Keratinocyte (primary cell): ENCODE measurements at regions not wholly inside any gene's neighbourhood (a gene's known extent, or its start where the extent isn't known, plus 50 kb on each side); places are given as distances from the start of the nearest gene placed in this dataset.

Source experiments
- DNase-seq: peaks from one replicate; pipeline ENCODE4 v3.0.0-alpha.2; 2011; ENCODE audit warnings: low read depth, missing footprints, low spot score
- FAIRE-seq: peaks from 2 replicates; lab custom pipeline; 2011; peaks lifted over from hg19 to GRCh38; lab: Jason Lieb, UNC
- H2AFZ ChIP-seq: 2 replicates; pipeline ENCODE4 v1.6.0; 2012; ENCODE audit warnings: low read length, control low read depth, inconsistent platforms; ENCODE audit not compliant: control insufficient read depth
- H3K27ac ChIP-seq: 2 replicates; pipeline ENCODE4 v1.5.1; 2011; ENCODE audit warnings: low read length; ENCODE audit not compliant: control insufficient read depth, insufficient read depth
- H3K27me3 ChIP-seq: 3 replicates; pipeline ENCODE4 v1.6.0; 2011; ENCODE audit warnings: low read length; ENCODE audit not compliant: control insufficient read depth, insufficient read depth; ENCODE audit errors: extremely low read depth
- H3K36me3 ChIP-seq, 2 experiments: 2 replicates in 1 of 2; 3 replicates in 1 of 2; pipeline ENCODE4 v1.5.1; 2011; ENCODE audit warnings: low read length in 2 of 2, mild to moderate bottlenecking in 1 of 2; ENCODE audit not compliant: control insufficient read depth in 2 of 2, insufficient read depth in 2 of 2; ENCODE audit errors: extremely low read depth in 1 of 2
- H3K4me1 ChIP-seq: 3 replicates; pipeline ENCODE4 v1.5.1; 2011; ENCODE audit warnings: low read length; ENCODE audit not compliant: control insufficient read depth, insufficient read depth; ENCODE audit errors: extremely low read depth
- H3K4me2 ChIP-seq: 3 replicates; pipeline ENCODE4 v1.6.0; 2011; ENCODE audit warnings: low read depth, low read length; ENCODE audit not compliant: control insufficient read depth, insufficient read depth; ENCODE audit errors: extremely low read depth
- H3K4me3 ChIP-seq, 3 experiments: fragments of 200-600 bp in 1 of 3; sonication (generic) in 1 of 3; 2 replicates in 2 of 3; 3 replicates in 1 of 3; pipeline ENCODE4 v1.5.1; 2011 to 2016; ENCODE audit warnings: low read length in 3 of 3, mild to moderate bottlenecking in 3 of 3, control low read depth in 2 of 3, inconsistent platforms in 1 of 3, low read depth in 1 of 3, mixed read lengths in 1 of 3, mixed run types in 1 of 3, moderate library complexity in 1 of 3; ENCODE audit not compliant: control insufficient read depth in 2 of 3, insufficient read depth in 2 of 3; ENCODE audit errors: extremely low read depth in 1 of 3
- H3K79me2 ChIP-seq: 2 replicates; pipeline ENCODE4 v1.6.0; 2012; ENCODE audit warnings: low read length; ENCODE audit not compliant: control insufficient read depth, insufficient read depth
- H3K9ac ChIP-seq: 3 replicates; pipeline ENCODE4 v1.6.0; 2011; ENCODE audit warnings: low read length; ENCODE audit not compliant: control insufficient read depth, insufficient read depth; ENCODE audit errors: extremely low read depth
- H3K9me1 ChIP-seq: 3 replicates; pipeline ENCODE4 v1.6.0; 2011; ENCODE audit warnings: low read length; ENCODE audit not compliant: control insufficient read depth, insufficient read depth; ENCODE audit errors: extremely low read depth
- H3K9me3 ChIP-seq: 2 replicates; pipeline ENCODE4 v1.5.1; 2012; ENCODE audit warnings: low read depth, low read length; ENCODE audit not compliant: control insufficient read depth
- H4K20me1 ChIP-seq: 3 replicates; pipeline ENCODE4 v1.6.0; 2011; ENCODE audit warnings: low read length; ENCODE audit not compliant: control insufficient read depth, insufficient read depth; ENCODE audit errors: extremely low read depth
- CTCF ChIP-seq, 3 experiments: IDR thresholded peaks in 1 of 3; conservative IDR thresholded peaks in 1 of 3; optimal IDR thresholded peaks in 1 of 3; 2 replicates in 2 of 3; 3 replicates in 1 of 3; pipeline versions ENCODE3 to v1.5.1; 2011; ENCODE audit warnings: low read length in 3 of 3, mild to moderate bottlenecking in 3 of 3, moderate library complexity in 2 of 3, control low read depth in 1 of 3, inconsistent platforms in 1 of 3; ENCODE audit not compliant: insufficient read depth in 2 of 3; ENCODE audit errors: extremely low read depth in 1 of 3
- EZH2 ChIP-seq: IDR thresholded peaks from one replicate; pipeline ENCODE4 v1.6.1; 2012; ENCODE audit warnings: inconsistent platforms, mild to moderate bottlenecking, low read length, moderate library complexity
- dilution Hi-C: fragments of 300-500 bp; cut with MboI; formaldehyde crosslinking; loops from one replicate; pipeline ENCODE4 v1.7.0; 2020; ENCODE audit warnings: low sequenced_read_pairs; ENCODE audit not compliant: extremely low pct_ligation_motif_present

GRCh38 chr10:22853906-22854447 is 73.9 kb upstream of the ARMC3 start:
- no peak overlapping the region for H3K27ac ChIP-seq
- TF ChIP-seq EZH2, result no peak
- no peak for TF ChIP-seq CTCF (optimal IDR thresholded peaks at IDR 0.05 in 1 of 3, IDR thresholded peaks at IDR 0.05 in 1 of 3, conservative IDR thresholded peaks at IDR 0.05 in 1 of 3; ENCODE audit: extremely low read depth in 1 of 3, insufficient read depth in 2 of 3, low read length in 3 of 3)

GRCh38 chr10:22852712-22853353 is 75.0 kb upstream of the ARMC3 start:
- no peak overlapping the region for H3K9ac ChIP-seq
- no peaks in the 10 kb centered on the region for H3K9me3 ChIP-seq
- H2AFZ ChIP-seq, result no peak overlapping the region
- dilution Hi-C loops, result no loop called here
- H3K27ac ChIP-seq, result no peak overlapping the region
- no peaks in the 10 kb centered on the region for H3K9me1 ChIP-seq
- DNase-seq, result no peak
- TF ChIP-seq CTCF (optimal IDR thresholded peaks at IDR 0.05 in 1 of 3, IDR thresholded peaks at IDR 0.05 in 1 of 3, conservative IDR thresholded peaks at IDR 0.05 in 1 of 3; ENCODE audit: extremely low read depth in 1 of 3, insufficient read depth in 2 of 3, low read length in 3 of 3) (no peak), EZH2 (no peak)
- H3K4me1 ChIP-seq, result no peaks in the 10 kb centered on the region
- no peaks in the 10 kb centered on the region for H4K20me1 ChIP-seq
- H3K79me2 ChIP-seq, result no peaks in the 10 kb centered on the region
- H3K36me3 ChIP-seq, result no peaks in the 10 kb centered on the region
- FAIRE-seq, result no peak
- no peak overlapping the region for H3K4me3 ChIP-seq
- H3K4me2 ChIP-seq, result no peak overlapping the region
- H3K27me3 ChIP-seq, result no peaks in the 10 kb centered on the region

More at GRCh38 chr10:22853906-22854447, 73.9 kb upstream of the ARMC3 start:
- Histone ChIP-seq H4K20me1 (no peaks in the 10 kb centered on the region), H3K9me1 (no peaks in the 10 kb centered on the region), H3K36me3 (no peaks in the 10 kb centered on the region), H3K4me3 (no peak overlapping the region), H3K9ac (no peak overlapping the region), H2AFZ (no peak overlapping the region), H3K27me3 (no peaks in the 10 kb centered on the region), H3K9me3 (no peaks in the 10 kb centered on the region), H3K79me2 (no peaks in the 10 kb centered on the region), H3K4me2 (no peak overlapping the region), H3K4me1 (no peaks in the 10 kb centered on the region)
- dilution Hi-C loops, result no loop called here
- FAIRE-seq (no peak), DNase-seq (peak; percentile 19)
